ENCODE measurements at regions not wholly inside any gene's neighbourhood (a gene's known extent, or its start where the extent isn't known, plus 50 kb on each side); places are given as distances from the start of the nearest gene placed in this dataset.

- FAIRE-seq = no peak
These were observed 447.3 kb upstream of the ARHGEF26 start for GRCh38 chr3:153673853-153674252.

- no peak for FAIRE-seq
These were observed 441.5 kb upstream of the ARHGEF26 start for GRCh38 chr3:153679714-153680113.

GRCh38 chr3:153680526-153680925, 440.7 kb upstream of the ARHGEF26 start:
- FAIRE-seq = no peak

GRCh38 chr3:153681057-153681456, 440.1 kb upstream of the ARHGEF26 start:
- no peak for FAIRE-seq

GRCh38 chr3:153688301-153689120, 432.7 kb upstream of the ARHGEF26 start:
- no peak for FAIRE-seq

- FAIRE-seq = no peak
These were observed 428.0 kb upstream of the ARHGEF26 start for GRCh38 chr3:153693207-153693606.

GRCh38 chr3:153702106-153702505, 419.1 kb upstream of the ARHGEF26 start:
- no peak for FAIRE-seq

GRCh38 chr3:153704115-153704514, 417.1 kb upstream of the ARHGEF26 start:
- FAIRE-seq = no peak

- FAIRE-seq = peak; percentile 88
These were observed 414.5 kb upstream of the ARHGEF26 start for GRCh38 chr3:153706706-153707105.

- no peak for FAIRE-seq
These were observed 407.2 kb upstream of the ARHGEF26 start for GRCh38 chr3:153714016-153714415.

GRCh38 chr3:153714588-153715290, 406.5 kb upstream of the ARHGEF26 start:
- FAIRE-seq = no peak

- FAIRE-seq = no peak
These were observed 399.0 kb upstream of the ARHGEF26 start for GRCh38 chr3:153722157-153722556.

GRCh38 chr3:153731071-153731470, 390.1 kb upstream of the ARHGEF26 start:
- no peak for FAIRE-seq

GRCh38 chr3:153734777-153735551, 386.2 kb upstream of the ARHGEF26 start:
- FAIRE-seq = no peak

- no peak for FAIRE-seq
These were observed 381.1 kb upstream of the ARHGEF26 start for GRCh38 chr3:153740109-153740508.

- no peak for FAIRE-seq
These were observed 376.3 kb upstream of the ARHGEF26 start for GRCh38 chr3:153744889-153745288.

GRCh38 chr3:153746211-153746610, 375.0 kb upstream of the ARHGEF26 start:
- FAIRE-seq = no peak

GRCh38 chr3:153749070-153749610, 372.1 kb upstream of the ARHGEF26 start:
- no peak for FAIRE-seq

GRCh38 chr3:153752405-153753027, 368.7 kb upstream of the ARHGEF26 start:
- no peak for FAIRE-seq

GRCh38 chr3:153753035-153753434, 368.2 kb upstream of the ARHGEF26 start:
- FAIRE-seq = no peak

GRCh38 chr3:153756816-153757215, 364.4 kb upstream of the ARHGEF26 start:
- FAIRE-seq = no peak

GRCh38 chr3:153757839-153758238, 363.4 kb upstream of the ARHGEF26 start:
- no peak for FAIRE-seq

GRCh38 chr3:153760948-153761347, 360.2 kb upstream of the ARHGEF26 start:
- FAIRE-seq = no peak

Measured in endometrium (tissue), 2 donors.